DMS 273 treated with DMSO at 0.1 percent for 48 hours (cell line): ENCODE measurements at regions not wholly inside any gene's neighbourhood (a gene's known extent, or its start where the extent isn't known, plus 50 kb on each side); places are given as distances from the start of the nearest gene placed in this dataset.

Experiments
- DNase-seq: peaks from one replicate; lab custom pipeline; 2025; lab: John Stamatoyannopoulos, UW

- DNase-seq = no peak
Measured at GRCh38 chr18:41237317-41237716, 717.7 kb upstream of the PIK3C3 start.

- no peak for DNase-seq
Measured at GRCh38 chr18:41231681-41232080, 723.4 kb upstream of the PIK3C3 start.

- no peak for DNase-seq
Measured at GRCh38 chr18:41227993-41228392, 727.0 kb upstream of the PIK3C3 start.

- DNase-seq = no peak
Measured at GRCh38 chr18:41226911-41227310, 728.1 kb upstream of the PIK3C3 start.

GRCh38 chr18:41226186-41226585 is 728.8 kb upstream of the PIK3C3 start:
- DNase-seq = no peak

DNA sequence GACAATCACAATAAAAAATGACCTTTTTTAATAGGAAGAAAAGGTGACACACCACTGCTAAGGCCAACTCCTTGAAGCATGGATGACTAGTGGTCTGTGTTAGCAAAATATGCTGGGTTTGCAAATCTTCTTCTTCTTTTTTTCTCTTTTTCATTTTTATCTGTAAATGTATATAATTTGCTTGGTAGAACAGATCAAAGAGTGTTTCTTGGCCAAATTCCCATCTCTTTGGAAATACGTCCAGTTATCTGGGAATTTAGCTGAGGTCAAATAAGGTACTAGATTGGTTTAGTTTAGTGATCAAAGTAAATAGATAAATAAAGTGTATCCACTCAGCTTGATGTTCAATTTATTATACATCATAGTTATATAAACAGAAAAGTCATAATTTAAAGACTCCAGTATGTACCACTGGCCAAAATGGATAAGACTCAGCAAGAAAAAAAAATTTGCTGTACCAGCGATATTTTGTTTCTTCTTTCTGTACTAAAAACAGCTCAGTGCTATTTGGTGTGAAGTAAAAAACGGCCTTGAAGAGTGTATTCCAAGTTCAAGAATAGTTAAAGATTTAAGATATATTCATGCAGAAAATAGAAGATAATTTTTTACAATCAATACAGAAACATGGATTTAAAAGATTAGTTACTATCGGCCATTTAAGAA is 738.6 kb upstream of the PIK3C3 start:
- DNase-seq = no peak

DNA sequence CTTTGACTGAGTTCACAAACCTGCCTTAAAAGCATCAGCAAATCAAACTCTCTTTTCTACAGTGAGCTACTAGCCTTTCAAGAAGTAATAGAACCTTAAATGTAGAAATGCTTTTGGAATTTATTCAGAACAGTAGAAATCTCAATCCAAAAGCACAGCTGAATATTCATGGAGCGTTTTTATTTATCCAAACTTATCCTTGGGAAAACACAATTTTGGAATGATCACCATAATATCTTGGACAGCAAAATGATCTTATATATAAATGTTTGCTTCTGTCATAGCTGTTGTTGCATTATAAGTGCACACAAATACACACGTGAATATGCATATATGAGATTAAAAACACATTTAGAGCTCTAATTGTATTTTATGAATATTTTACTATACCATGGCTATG is 747.3 kb upstream of the PIK3C3 start:
- DNase-seq = no peak

DNA sequence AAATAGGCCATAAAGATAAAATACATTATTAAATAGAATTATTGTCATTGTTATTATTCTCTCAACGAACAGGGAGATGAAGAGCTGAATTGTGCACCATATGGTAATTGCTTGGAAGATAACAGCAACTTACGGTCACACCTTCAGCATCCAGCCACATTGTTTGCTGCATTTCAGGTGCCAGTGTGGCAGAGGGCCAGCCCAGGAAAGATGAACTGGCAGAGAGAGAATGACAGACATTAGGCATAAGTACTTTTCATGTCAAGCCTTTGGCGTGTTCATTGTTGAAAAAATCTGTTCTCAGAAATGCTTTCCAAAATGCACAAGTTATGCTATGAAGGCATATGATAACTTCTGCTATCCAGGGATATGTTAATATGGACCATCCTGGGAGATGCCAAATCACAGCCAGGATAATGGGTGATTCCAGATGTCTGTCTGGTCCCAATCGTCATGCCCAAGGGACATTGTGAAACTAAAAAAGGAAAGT is 748.6 kb upstream of the PIK3C3 start:
- DNase-seq = no peak

DNA sequence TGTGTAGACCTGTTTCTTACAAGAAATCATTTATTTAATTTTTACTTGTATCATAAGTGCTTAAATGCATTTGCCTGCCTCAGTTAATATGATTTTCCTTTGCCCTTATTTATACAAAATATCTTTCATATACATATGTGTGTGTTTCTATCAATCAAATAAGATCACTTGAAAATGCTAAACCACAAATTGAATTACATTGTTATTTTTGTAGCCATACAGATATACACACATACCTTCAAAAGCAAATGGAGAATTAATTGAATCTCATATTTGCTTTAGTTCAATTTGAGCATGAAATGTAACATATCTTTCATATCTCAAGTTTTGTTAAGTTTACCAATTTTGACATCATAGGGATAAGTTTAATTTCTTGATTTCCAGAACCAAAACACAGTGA is 755.8 kb upstream of the PIK3C3 start:
- no peak for DNase-seq

GRCh38 chr18:41197967-41198366 is 757.1 kb upstream of the PIK3C3 start:
- no peak for DNase-seq

GRCh38 chr18:41170346-41170745 is 784.7 kb upstream of the PIK3C3 start:
- DNase-seq = no peak

DNA sequence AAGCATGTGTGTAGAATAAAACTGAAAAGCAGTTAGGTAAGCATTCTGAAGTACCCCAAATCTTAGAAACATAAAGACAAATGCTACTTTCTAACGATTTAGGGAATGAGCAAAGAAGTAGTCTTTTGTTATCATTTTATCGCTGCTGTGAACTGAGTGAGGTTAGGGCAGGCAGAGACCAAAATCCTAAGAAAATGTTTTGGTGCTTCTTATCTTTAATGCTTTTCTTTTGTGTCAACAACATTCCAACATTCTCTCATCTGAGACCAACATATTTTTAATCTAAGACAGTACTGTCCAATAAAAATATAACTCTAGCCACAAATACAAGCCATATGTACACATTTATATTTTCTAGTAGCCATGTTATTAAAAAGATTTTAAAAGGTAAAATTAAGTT is 789.4 kb upstream of the PIK3C3 start:
- no peak for DNase-seq

- DNase-seq = no peak
Measured at GRCh38 chr18:41162781-41163180, 792.3 kb upstream of the PIK3C3 start.

GRCh38 chr18:41162191-41162590 is 792.8 kb upstream of the PIK3C3 start:
- no peak for DNase-seq

DNA sequence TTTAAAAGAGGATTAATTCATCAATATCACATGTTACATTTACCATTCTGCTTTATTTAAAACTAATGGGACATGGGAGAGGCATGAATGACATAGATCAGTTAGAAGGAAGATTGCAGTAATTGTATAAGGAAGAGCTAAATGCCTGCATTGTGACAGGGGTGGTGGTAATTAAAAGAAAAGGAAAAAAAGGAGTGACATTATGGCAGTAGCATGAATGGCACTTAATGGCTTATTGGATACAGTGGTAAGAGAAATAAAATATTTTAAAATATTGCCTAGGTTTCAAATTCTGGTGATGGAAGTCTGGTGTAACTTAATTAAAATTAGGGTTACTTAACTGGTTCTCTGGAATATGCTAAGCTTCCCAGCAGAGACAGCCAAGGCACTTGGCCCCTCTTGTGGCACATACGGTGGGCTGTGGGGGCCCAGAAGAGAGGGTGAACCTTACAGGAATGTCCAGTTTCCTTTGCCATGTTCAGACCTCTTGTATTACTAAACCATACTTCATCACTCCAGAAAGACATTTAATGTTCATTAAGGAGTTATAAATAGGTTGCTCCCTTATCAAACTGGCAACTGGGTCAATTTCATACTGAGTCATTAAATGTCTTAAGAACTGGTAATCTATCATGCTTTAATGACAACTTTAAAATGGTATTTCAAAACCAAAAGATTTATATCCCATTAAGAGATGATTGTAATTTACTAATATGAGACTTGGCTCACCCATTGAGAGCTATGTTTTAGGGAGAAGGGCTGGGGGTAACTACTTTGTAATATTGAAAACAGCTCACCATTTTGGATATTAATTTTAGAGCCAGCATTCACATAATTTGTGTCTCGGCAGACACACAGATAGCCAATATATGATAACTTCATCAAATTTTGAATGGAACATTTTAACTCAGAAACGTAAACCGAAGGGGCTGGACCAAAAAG is 798.9 kb upstream of the PIK3C3 start:
- DNase-seq = no peak

DNA sequence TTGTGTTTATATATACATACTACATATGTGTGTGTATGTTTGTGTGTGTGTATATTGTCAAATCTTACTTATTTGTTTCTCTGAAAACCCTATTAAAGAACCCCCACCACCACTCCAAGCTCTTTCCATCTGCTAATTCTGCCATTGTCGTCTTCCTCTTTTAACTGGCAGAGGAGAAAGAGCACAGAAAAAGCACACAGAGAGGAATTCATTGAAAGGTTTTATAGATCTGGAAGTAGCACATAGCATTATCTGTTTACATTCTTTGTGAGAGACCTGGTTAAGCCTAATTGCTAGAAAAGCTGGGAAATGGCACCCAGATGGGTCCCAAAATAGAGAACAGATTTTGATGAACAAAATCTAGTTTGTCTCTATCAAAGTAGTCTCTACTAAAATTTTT is 800.0 kb upstream of the PIK3C3 start:
- DNase-seq = no peak

GRCh38 chr18:41153871-41154270 is 801.2 kb upstream of the PIK3C3 start:
- no peak for DNase-seq

- DNase-seq = no peak
Measured at GRCh38 chr18:41150316-41150715, 804.7 kb upstream of the PIK3C3 start.

GRCh38 chr18:41146301-41146700 is 808.7 kb upstream of the PIK3C3 start:
- DNase-seq = no peak

GRCh38 chr18:41145516-41145915 is 809.5 kb upstream of the PIK3C3 start:
- DNase-seq = no peak

- no peak for DNase-seq
Measured at GRCh38 chr18:41144441-41144840, 810.6 kb upstream of the PIK3C3 start.

DNA sequence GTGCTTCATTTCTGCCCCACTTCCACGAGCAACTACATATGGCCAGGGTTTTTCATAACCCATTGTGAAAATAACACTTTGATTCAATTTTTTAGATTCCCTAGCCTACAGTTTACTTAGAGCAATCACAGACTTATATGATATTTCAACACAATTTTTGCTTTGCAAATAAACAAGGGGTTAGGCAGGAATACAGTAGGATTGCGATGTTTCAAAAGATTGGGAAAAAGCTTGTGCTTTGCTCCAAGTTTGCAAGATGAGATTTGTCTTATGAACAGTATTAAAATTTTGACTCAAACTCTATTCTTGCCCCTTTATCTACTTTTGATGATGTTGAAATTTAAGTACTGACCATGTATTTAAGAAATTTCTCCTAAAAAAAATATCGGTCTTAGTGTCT is 814.5 kb upstream of the PIK3C3 start:
- DNase-seq = no peak

DNA sequence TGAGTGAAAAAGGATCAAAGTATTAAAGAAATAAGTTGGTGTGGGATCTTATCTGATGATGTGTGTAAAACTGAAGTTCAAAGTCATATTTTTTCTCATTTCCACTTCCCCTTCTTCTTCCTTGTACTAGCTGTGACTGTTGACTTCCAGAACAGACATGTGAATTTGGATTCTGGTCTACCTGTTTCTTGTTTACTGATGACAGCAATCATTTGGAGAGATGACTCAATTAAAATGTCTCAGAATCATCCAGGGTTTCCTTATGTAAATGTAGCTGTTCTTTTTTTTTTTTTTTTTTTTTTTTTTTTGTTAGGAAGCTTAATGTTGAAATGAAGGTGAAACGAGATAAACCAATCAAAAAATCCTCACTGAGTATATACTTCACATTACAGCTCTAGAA is 819.9 kb upstream of the PIK3C3 start:
- no peak for DNase-seq
